GM12872 (cell line): ENCODE measurements at regions not wholly inside any gene's neighbourhood (a gene's known extent, or its start where the extent isn't known, plus 50 kb on each side); places are given as distances from the start of the nearest gene placed in this dataset.

ENCODE experiments used
- TF ChIP-seq, protein P1 (sequence below): IDR thresholded peaks from 3 replicates; pipeline ENCODE4 v1.5.1; 2011; ENCODE audit warnings: low read depth, mild to moderate bottlenecking, low read length, moderate library complexity; ENCODE audit not compliant: insufficient read depth

DNA sequence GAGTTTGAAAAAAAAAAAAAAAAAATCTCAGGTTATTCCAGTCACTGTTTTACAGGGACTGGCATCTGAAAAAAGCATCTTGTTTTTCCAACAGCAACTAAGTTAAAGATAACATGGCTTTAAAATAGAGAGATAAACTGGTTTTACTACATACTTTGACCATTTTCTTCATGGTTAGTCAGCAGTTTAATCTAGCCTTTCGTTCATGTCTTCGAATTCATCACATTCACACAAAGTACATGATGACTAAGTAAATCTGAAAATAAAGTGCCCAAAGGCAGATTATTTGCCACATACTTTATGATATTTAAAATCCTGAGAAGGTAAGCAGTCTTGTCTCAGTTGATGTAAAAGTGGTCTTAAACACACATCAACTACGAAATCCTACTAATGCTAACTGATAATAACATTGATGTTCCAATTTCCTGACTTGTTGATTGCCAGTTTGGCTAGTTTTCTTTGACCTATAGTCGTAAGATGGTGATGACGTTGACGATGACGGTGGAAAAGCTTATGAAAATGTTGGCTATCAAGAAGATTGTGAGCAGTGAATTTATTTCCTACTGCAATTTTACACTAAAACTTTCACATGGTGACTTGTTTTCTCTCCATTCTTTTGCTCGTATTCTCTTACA, 540.5 kb upstream of the BOD1L1 start:
- TF ChIP-seq, protein P1, sequence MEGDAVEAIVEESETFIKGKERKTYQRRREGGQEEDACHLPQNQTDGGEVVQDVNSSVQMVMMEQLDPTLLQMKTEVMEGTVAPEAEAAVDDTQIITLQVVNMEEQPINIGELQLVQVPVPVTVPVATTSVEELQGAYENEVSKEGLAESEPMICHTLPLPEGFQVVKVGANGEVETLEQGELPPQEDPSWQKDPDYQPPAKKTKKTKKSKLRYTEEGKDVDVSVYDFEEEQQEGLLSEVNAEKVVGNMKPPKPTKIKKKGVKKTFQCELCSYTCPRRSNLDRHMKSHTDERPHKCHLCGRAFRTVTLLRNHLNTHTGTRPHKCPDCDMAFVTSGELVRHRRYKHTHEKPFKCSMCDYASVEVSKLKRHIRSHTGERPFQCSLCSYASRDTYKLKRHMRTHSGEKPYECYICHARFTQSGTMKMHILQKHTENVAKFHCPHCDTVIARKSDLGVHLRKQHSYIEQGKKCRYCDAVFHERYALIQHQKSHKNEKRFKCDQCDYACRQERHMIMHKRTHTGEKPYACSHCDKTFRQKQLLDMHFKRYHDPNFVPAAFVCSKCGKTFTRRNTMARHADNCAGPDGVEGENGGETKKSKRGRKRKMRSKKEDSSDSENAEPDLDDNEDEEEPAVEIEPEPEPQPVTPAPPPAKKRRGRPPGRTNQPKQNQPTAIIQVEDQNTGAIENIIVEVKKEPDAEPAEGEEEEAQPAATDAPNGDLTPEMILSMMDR, result no peak

DNA sequence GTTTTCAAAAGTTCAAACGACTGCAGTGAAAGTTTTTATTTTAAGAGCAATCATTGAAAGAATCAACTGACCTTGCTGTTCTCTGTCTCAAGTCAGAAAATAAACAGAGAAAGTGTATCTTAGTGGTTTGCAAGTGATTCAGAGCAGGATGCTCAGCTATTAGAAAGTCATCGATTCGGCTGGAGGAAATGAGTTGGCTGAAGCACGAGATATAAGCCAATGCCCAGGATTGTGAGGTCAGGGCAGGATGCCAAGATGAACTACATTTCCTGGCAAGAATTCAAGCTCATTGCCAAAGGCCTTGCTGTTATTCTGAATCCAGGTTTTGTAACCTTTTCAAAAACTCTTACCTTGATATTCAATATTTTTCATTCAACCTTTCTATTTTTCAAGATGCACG, 541.4 kb upstream of the BOD1L1 start:
- TF ChIP-seq, protein P1, result no peak

DNA sequence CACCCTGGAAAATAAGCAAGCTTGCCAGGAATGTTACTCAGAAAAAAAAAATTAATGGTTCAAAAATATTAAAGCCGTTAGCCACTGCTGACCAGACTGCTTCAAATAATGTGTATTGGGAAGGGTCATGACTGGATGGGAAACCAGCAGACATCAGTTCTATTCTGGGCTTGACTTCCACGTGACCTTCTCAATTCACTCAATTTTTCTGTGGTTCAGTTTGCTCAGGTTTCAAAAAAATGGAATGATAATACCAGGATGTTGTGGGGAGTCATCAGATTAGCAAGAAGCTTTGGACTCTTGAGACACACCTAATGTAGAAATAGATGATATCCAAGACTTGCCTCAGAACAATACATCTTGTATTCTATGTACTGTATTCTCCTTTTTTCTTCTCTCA, 541.9 kb upstream of the BOD1L1 start:
- TF ChIP-seq, protein P1, result no peak

DNA sequence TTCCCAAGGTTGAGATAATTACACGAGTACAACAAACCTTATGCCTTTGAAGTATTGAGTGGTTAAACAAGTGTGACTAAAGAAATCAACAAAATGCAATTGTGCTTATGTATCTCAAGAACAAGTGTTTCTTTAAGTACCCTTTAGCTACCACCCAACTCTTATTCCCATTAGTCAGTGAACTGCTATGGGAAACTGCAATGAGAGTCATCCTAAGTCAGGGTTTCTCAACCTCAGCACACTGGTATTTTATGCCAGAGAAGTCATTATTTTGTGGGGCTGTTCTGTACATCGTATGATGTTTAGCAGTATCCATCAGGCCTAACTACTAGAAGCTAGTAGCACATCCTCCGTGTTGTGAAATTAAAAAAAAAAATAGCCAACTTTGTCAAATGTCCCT, 549.1 kb upstream of the BOD1L1 start:
- TF ChIP-seq, protein P1, result no peak

DNA sequence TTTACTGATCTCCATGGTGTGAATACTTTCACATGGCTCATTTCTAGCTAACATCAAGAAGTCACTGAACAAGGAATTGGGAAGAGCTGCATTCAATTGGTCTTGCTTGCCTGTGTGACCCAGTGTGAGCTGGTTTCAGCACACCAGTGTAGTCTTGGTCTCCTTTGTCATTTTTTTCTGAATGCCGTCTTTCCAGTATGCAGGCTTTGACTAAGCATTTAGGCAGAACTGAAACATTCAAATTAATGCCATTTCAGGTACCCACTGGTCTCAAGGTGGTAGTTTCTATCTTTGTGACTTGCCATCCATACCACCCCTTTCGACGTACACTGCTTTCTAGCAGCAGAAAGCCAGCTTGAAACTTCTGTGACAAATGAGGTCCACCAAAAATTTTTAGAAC, 550.5 kb upstream of the BOD1L1 start:
- TF ChIP-seq, protein P1, result no peak

DNA sequence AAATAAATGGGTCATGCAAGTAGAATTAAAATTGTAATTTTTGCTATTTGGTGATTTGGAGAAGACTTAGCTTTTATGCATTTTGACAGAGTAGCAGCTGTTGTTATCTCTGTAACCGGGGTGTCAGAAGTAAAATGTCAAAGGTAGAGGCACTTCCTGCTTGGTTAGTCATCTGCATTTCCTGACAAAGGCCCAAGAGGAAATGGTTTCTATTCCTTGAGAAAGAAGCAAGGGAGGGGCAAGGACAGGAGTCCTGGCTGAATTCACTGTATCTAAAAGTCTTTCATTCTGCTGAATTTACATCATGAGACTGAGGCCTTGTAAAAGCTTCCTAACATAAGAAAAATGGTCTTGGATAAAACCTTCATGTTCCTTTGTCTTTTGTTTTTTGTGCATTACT, 550.9 kb upstream of the BOD1L1 start:
- TF ChIP-seq, protein P1, result no peak

DNA sequence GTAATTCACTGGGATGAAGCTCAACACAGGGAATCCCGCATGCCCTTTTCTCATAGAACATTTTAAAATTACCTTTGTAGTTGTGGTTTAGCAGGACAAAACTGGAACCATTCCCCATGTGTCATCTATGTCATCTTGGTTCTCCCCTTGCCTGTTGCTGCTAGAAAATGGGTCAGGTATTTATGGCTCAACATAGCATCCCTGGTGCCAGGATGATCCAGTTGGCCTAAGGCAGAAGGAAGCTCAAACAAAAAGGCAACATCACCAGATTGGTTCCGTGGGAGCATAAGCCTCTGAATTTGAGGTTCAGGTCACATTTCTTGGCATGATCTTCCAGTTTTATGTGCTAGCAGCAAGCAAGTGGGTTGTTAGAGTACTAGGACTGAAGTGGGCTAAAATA, 552.6 kb upstream of the BOD1L1 start:
- TF ChIP-seq, protein P1, result no peak
